Gastrocnemius medialis (tissue), 4 donors: ENCODE measurements at regions not wholly inside any gene's neighbourhood (a gene's known extent, or its start where the extent isn't known, plus 50 kb on each side); places are given as distances from the start of the nearest gene placed in this dataset.

Source experiments
- CTCF ChIP-seq, 5 experiments: fragments of 450-650 bp in 3 of 5; fragments of 200-600 bp in 2 of 5; sonication (generic) in 2 of 5; IDR thresholded peaks in 4 of 5; conservative IDR thresholded peaks in 1 of 5; 1 replicate in 4 of 5; 2 replicates in 1 of 5; pipeline ENCODE4 v1.5.1; 2016 to 2019; ENCODE audit warnings: antibody characterized with exemption in 5 of 5, mild to moderate bottlenecking in 3 of 5, moderate library complexity in 3 of 5
- POLR2A ChIP-seq, 2 donors: fragments of 450-650 bp; IDR thresholded peaks; one replicate each; pipeline ENCODE4 v1.6.1; 2017; ENCODE audit warnings: antibody characterized with exemption in 2 of 2, mild to moderate bottlenecking in 2 of 2, moderate library complexity in 2 of 2

GRCh38 chr5:115736004-115736689 lies 80.3 kb downstream of the CDO1 start:
- TF ChIP-seq CTCF (IDR thresholded peaks at IDR 0.05 in 4 of 5, conservative IDR thresholded peaks at IDR 0.05 in 1 of 5), result no peak
- TF ChIP-seq POLR2A (IDR thresholded peaks at IDR 0.05), result no peak
